GM18873 (cell line): ENCODE measurements at regions not wholly inside any gene's neighbourhood (a gene's known extent, or its start where the extent isn't known, plus 50 kb on each side); places are given as distances from the start of the nearest gene placed in this dataset.
"Not testable (repeated sequence)": the region's sequence is repeated elsewhere in the genome, so short reads cannot be mapped to it uniquely, and the experiment has no call there.

ENCODE experiments used
- ATAC-seq: cut with Tn5 transposase; IDR thresholded peaks from one replicate; pipeline ENCODE4 v1.9.1; 2021; ENCODE audit warnings: mild to moderate bottlenecking, moderate library complexity, moderate number of reproducible peaks; ENCODE audit not compliant: unreplicated experiment, low FRiP score

DNA sequence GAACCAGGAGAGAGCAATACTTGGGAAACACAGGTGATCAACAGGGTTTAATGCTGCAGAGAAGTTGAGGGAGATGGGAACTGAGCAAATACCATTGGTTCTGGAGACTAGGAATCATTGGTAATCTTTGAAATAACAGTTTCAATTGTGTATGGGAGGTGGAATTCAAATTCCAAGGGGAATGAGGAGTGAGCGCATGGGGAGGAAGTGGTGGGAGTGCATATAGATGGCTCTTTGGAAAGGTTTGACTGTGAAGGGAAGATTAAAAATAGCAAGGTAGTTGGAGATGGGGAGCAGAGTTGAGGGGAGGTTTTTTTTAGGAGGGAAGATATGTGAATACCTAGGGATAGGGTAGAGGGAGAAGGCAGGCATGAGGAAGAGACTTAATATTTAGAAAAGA is 51.1 kb upstream of the ROPN1 start:
- ATAC-seq: no peak

- no peak for ATAC-seq
These were observed 53.0 kb upstream of the ROPN1 start for GRCh38 chr3:124044956-124045355.

- no peak for ATAC-seq
These were observed 57.3 kb upstream of the ROPN1 start for GRCh38 chr3:124048967-124049798.

DNA sequence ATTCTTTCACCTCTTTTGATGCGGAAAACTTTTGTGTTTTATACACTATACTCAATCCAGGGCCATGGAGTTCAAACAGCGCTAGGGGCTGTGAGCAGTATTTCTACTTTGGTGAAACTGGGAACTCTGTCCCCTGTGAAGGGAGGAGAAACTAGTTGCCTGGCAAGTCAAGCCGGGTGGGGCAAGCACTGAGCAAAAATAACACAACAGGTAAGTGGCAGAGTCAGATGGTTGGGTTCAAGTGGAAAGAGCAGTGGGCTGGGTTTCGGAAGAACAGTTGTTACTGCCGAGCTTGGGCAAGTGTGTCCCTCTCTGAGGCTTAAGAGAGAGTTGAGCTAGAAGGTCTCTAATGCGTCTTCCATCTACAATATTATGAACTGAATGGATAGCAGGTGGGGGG is 59.7 kb upstream of the ROPN1 start:
- ATAC-seq: no peak

GRCh38 chr3:124053871-124054270 is 61.9 kb upstream of the ROPN1 start:
- no peak for ATAC-seq

DNA sequence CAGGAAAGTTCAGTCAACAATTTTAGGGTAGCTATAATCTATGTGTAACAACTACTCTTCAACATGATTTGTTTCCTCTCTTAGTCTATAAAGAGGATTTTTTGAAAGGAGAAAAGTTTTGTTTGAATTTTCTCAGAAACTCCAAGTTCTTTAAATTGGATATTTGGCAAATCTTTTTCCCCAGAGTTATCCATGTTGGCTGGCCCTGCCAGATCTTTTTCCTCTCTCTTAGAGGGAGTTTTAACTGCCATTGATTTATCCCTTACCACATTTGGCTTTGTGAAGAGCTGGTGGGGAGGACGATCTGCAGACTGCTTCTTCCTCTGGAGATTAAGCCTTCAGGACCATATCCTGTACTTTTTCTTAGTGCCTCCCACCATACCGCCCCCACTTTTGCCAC is 64.9 kb upstream of the ROPN1 start:
- no peak for ATAC-seq

DNA sequence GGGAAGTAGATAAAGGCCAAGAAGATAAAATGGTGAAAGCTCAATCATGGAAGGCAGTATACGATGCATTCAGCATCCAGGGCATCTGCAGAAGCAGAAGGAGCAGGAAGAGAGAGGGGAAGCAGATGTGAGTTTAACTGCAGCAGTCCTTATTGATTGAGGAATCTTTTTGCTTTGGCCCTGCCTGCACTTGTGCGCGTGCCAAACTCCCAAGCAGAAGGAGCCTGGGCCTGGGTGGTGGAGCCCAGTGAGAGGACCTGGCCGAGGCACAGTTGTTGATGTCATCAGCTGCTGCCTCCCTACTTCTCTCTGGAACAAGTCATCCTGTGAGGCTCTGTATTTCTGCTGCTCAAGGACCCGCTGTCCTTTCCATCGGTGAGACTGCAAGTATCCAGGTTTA is 65.5 kb upstream of the ROPN1 start:
- ATAC-seq: no peak

GRCh38 chr3:124059580-124059979 is 67.7 kb upstream of the ROPN1 start:
- ATAC-seq: no peak

GRCh38 chr3:124063197-124063909 is 71.4 kb upstream of the ROPN1 start:
- ATAC-seq: no peak

DNA sequence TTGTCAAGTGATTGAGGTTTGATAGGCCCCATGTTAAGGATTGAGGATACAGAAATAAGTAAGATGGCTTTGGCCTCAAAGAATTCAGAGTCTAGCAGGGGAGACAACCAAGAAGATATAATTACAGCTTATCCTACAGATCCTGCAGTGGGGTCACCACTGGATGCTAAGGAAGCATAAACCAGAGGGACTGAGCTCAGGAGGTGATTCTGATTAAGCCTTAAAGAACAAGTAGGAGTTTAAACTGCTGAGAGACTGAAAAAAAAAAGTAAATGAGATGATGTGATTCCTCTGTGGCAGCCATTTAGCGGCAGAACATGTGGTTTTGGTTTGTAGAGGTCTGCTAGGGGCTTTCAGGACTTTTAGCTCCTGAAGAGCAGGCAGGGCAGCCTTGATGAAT is 72.1 kb upstream of the ROPN1 start:
- ATAC-seq: no peak

DNA sequence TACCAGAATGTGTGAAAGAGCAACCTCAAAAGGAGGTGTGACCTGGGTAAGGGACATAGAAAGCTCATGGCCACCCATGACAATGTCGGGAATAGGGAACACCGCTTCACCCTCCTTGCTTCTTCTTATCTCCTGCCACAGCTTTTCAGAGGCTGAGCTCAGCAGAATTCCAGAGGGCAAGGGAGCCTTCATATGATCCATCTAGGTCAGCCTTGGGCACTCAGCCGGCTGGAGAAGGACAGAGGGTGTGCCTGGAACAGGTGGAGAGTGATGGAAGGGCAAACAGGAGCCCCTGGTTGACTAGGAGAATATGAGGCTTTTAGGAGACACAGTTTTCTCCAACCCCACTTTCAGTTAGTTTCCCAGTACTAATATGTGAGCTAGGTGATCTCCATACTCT is 74.6 kb upstream of the ROPN1 start:
- not testable (repeated sequence) for ATAC-seq

DNA sequence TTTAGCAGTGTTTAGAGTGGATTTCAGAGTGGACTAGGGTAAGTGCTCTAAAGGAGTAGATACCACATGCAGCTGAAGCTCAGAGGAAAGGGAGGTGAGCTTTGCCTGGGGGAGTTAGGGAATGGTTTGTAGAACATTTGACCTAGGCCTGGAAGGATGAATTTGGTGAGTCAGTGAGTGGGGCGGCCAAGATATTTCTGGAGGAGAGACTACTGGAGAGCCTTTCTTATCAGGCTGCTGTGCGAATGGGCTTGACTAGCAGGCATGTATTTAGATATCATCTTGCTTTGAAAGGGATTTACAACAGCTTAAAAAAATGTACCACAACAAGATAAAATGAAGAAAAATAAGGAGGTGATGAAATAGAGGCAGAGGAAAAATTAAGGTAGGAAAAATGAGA is 77.8 kb upstream of the ROPN1 start:
- not testable (repeated sequence) for ATAC-seq

DNA sequence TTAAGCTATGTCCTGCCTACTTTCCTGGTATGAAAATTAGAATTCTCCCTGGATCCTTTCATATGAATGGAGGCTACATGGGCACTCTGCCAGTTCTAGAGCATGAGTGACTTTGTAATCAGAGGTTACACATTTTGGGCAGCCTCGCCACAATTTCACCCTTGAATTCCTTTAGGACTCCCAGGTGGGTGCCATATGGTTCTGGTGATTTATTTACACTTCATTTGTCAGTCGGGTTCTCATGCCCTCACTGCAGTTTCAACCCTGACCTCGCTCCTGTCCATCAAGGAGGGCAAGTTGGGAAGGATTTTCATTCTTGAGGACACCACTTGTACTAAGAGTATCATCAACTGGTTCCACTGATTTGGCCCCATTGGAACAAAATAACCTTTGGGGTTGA is 83.2 kb upstream of the ROPN1 start:
- not testable (repeated sequence) for ATAC-seq

DNA sequence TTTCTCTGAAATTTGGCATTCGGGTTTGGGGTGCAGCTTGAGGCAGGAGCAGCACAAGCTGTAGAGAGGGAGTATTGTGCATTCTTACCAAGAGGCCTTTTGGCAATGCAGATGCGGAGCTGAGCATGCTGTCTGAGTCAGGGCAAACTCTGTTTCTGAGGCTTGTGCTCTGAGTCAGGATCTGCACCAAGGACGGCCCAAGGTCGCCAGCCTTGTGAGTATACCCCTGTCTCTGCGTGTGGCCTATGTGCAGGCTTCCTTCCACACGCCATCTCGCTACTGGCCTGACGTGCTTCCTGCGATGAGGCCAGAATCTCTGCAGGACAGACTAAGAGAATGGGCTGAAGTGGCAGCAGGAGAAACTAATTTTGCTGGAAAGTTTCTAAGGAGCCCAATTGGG is 83.8 kb upstream of the ROPN1 start:
- ATAC-seq: no peak

DNA sequence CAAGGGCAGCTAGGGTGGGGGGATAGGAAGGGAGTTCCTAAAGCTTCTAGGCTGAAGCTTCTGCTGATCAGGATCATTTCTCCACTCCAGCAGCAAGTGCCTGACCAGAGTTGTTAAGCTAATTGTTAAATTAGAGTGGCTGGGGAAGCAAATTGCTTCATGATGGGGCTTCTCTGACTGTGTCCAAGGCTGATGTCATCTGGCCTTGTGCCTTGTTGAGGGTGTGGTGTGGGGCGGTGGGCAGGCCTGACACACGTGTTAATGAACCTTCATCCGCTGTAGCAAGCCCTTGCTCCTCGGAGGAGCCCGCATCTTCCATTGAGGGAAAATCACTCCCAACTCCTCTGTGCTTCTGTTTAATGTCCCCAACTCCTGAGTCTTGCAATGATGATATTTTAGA is 84.3 kb upstream of the ROPN1 start:
- no peak for ATAC-seq

DNA sequence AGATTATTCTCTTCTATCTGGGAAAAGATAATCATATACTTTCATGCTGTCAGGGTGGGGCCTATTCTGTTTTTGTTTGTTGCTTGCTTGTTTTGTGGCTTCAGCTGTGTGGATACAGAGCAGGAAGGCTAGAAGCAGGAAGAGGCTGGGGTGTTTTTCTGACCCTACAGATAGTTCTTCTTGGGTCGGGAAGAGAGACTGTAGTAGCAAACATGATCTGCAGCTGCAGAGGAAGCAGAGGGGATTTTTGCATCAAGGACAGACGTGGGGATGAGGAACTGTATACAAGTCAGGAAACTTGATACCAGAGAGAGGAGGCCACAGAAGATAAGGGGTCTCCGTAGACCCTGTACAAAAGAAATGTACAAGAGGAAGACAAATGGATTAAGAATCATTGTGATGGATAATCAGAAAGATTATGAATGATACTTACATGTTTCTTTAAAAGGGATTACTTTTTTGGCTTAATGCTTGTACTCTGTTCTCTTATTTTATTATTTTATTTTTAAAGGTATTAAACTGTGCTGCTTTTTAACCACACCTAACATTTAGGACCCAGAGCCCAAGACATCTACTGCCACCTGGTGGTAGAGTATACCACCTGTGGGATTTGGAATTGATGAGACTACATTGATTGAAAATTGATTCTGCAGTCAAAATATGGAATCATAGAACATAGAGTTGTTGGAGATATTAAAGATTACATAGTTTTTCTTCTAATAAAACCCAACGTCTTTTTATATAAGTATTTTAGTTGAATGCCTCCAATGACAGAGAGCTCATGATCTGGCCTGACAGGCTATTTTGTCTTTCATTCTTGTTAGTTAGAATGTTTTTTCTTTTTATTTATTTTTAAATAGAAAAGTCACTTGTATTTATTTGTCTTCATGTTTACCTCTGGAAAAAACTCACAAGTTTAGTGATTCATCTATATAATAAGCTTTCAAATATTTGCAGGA is 87.3 kb upstream of the ROPN1 start:
- no peak for ATAC-seq

- ATAC-seq: no peak
These were observed 88.0 kb upstream of the ROPN1 start for GRCh38 chr3:124079912-124080276.

GRCh38 chr3:124082343-124082742 is 90.4 kb upstream of the ROPN1 start:
- no peak for ATAC-seq

- ATAC-seq: no peak
These were observed 92.3 kb upstream of the ROPN1 start for GRCh38 chr3:124084022-124084881.

- ATAC-seq: no peak
These were observed 96.9 kb upstream of the ROPN1 start for GRCh38 chr3:124088801-124089200.
